LNCaP clone FGC (cell line): ENCODE measurements at regions not wholly inside any gene's neighbourhood (a gene's known extent, or its start where the extent isn't known, plus 50 kb on each side); places are given as distances from the start of the nearest gene placed in this dataset.

Experiments used
- DNase-seq: peaks from one replicate; pipeline ENCODE4 v3.0.0-alpha.2; 2011; ENCODE audit warnings: low read depth
- H3K4me3 ChIP-seq: 2 replicates; pipeline ENCODE4 v1.5.1; 2011; ENCODE audit warnings: mild to moderate bottlenecking, low read depth, low read length, control low read depth
- CTCF ChIP-seq: IDR thresholded peaks from 2 replicates; pipeline ENCODE4 v1.5.1; 2012; ENCODE audit warnings: mild to moderate bottlenecking; ENCODE audit not compliant: control insufficient read depth, insufficient read depth; ENCODE audit errors: extremely low read depth

DNA sequence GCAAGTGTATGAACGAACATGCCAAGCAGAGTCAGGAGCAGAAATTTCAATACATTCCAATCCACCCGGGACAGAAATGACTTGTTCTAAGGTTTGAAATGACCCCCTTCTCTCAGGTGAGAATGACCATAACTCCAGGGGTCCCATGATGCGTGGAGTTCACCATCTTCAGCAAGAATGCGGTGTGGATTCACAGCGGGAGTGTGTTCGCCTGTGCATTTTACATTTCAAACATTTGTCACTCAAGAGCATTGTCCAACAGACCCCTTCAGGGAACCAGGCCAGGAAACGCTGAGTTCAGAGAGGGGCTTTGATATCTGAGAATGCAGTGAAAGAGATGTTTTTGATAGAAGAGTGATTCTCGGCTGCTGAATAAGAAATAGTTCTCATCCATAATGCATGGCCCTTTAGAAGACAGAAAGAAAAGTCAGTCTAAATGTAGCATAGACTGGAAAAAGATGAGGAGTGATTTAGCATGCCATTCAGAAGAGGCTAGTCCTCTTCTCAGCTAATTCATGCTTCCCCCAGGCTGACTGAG is 200.3 kb upstream of the KCNG1 start:
- DNase-seq, result no peak
- TF ChIP-seq CTCF, result no peak
- H3K4me3 ChIP-seq, result no peak overlapping the region

DNA sequence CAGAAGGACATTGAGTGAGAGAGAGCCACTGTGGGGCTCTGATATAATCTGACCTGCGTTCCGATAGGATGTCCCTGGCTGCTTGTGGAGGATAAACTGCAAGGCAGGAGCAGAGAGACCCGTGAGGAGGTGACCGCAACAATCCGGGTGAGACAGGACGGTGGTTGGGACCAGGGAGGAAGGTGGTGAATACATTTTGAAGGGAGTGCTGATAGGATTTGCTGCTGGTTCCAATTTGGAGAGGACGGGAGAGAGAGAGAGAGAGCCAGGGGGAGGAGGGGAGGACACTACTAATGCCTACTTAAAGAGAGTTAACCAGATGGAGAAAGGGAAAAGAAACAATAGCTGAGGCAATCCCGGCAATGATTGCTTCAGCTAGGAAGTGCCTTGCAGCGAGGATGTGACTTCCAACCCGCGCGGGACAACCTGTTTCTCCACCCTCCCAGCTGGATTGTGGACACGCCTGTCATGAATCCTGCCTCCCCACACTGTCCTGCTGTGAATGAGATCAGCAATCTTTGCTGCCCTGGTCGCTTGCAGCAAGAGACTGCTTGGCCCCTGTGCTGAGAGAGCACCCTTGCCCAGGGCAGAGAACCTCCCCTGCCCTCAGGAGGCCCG is 199.0 kb upstream of the KCNG1 start:
- DNase-seq, result peak; percentile 62
- H3K4me3 ChIP-seq, result peak overlapping the region; percentile 18; the same call in 1 of the 2 replicates
- TF ChIP-seq CTCF, result no peak

- no peak for DNase-seq
- no peak overlapping the region for H3K4me3 ChIP-seq
- no peak for TF ChIP-seq CTCF
Measured at GRCh38 chr20:51221103-51221502, 198.2 kb upstream of the KCNG1 start.

DNA sequence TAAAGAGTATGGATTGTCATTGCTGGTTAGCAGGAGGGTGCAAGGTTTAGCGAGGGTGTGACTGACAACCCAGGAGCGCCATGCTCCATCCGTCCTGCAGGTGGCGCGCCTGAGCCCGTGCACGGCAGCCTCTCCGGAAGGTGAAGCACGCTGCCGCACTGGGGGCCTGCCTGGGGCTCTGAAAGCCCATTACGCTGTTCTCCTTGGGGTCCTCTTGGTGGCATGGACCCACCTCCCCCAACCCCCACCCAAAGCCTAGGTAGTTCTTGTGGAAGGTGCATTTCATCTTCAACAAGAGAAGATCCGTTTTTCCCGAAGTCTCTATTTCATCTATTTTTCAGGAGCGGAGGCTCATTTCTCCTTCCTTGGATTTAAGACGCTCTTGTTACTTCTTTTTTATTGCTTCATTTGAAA is 197.4 kb upstream of the KCNG1 start:
- no peak overlapping the region for H3K4me3 ChIP-seq
- DNase-seq, result no peak
- TF ChIP-seq CTCF, result peak; percentile 55

GRCh38 chr20:51219544-51219943 is 196.6 kb upstream of the KCNG1 start:
- no peak for TF ChIP-seq CTCF
- H3K4me3 ChIP-seq, result no peak overlapping the region
- no peak for DNase-seq

DNA sequence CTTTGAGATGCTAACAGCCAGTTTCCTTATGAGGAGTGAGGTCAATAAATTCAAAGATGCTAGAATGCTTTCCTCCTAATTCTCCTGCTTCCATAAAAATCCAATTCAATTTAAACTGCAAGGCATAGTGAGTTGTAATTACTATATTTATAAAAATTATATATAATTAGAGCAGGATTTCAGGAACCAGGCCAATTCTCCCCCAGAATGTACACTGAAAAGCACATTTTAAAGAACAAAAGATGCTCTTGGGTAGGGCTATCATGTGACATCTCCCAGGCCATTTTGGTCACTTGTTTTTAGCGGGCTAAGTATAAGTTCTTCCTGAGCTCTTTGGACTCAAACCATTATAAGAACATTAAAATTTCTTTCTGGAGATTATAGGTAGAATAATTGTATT is 195.7 kb upstream of the KCNG1 start:
- no peak for TF ChIP-seq CTCF
- DNase-seq, result no peak
- no peak overlapping the region for H3K4me3 ChIP-seq

GRCh38 chr20:51217347-51218045 is 194.6 kb upstream of the KCNG1 start:
- DNase-seq, result no peak
- TF ChIP-seq CTCF, result no peak

More at GRCh38 chr20:51217347-51218045, 194.6 kb upstream of the KCNG1 start:
- no peak overlapping the region for H3K4me3 ChIP-seq
